ENCODE measurements at regions not wholly inside any gene's neighbourhood (a gene's known extent, or its start where the extent isn't known, plus 50 kb on each side); places are given as distances from the start of the nearest gene placed in this dataset.

DNA sequence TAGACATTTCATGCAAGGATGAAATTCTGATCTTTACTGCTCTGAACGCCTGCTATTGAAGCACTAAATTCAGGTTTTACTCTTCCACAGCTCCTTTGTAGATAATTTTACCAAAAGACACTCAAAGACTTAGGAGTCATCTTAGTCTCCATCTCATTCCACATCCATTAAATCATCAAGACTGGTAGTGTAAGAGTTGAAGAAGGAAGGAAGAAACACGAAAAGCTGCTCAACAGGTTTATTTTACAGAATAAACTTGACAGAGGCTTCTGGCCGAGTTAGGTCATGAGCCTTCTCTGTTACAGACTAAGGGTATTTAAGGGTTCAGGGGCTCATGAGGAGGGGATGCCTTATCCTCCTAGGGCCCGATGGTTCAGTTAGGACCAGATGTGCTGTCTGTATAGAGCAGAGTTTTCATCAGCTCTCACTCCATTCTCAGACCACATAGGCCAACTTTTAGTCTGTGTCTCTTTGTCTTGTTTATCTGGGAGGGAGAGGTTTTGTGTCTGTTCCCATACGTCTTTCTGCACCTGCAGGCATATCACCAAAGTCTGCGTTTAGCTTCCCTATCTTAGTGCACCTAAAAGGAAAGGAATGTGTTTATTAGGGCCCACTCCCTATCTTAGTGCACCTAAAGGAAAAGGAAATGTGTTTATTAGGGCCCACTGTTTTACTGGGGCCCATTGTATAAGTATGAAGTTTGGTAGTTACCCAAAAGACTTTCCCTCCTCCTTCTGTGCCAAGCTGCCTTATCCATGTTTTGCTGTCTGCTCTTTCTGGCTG is 57.4 kb upstream of the RGS18 start:
- TF ChIP-seq, protein P1, sequence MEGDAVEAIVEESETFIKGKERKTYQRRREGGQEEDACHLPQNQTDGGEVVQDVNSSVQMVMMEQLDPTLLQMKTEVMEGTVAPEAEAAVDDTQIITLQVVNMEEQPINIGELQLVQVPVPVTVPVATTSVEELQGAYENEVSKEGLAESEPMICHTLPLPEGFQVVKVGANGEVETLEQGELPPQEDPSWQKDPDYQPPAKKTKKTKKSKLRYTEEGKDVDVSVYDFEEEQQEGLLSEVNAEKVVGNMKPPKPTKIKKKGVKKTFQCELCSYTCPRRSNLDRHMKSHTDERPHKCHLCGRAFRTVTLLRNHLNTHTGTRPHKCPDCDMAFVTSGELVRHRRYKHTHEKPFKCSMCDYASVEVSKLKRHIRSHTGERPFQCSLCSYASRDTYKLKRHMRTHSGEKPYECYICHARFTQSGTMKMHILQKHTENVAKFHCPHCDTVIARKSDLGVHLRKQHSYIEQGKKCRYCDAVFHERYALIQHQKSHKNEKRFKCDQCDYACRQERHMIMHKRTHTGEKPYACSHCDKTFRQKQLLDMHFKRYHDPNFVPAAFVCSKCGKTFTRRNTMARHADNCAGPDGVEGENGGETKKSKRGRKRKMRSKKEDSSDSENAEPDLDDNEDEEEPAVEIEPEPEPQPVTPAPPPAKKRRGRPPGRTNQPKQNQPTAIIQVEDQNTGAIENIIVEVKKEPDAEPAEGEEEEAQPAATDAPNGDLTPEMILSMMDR (IDR thresholded peaks at IDR 0.05; ENCODE audit: low read depth, low read length, poor library complexity, severe bottlenecking): no peak
- no peak for TF ChIP-seq EZH2phosphoT487 (IDR thresholded peaks at IDR 0.05; ENCODE audit: borderline replicate concordance, low read length)
